MM.1S (cell line): ENCODE measurements at regions not wholly inside any gene's neighbourhood (a gene's known extent, or its start where the extent isn't known, plus 50 kb on each side); places are given as distances from the start of the nearest gene placed in this dataset.

ENCODE experiments used
- CTCF ChIP-seq: fragments of 300-600 bp; sonication (generic); IDR thresholded peaks from 2 replicates; pipeline ENCODE4 v1.5.1; 2016; ENCODE audit warnings: antibody characterized with exemption, low read length, mixed read lengths
- EZH2 ChIP-seq: fragments of 300-600 bp; sonication (generic); optimal IDR thresholded peaks from 2 replicates; pipeline ENCODE3; 2017; ENCODE audit warnings: low read depth, mild to moderate bottlenecking, antibody characterized with exemption, low read length, mixed read lengths
- EZH2phosphoT487 ChIP-seq: fragments of 300-600 bp; sonication (generic); IDR thresholded peaks from 2 replicates; pipeline ENCODE4 v1.6.1; 2018; ENCODE audit warnings: antibody characterized with exemption, low read length

GRCh38 chr13:53201454-53202225 lies 173.0 kb downstream of the OLFM4 start:
- no peak for TF ChIP-seq CTCF
- TF ChIP-seq EZH2 = no peak
- TF ChIP-seq EZH2phosphoT487 = no peak
